IMR-90 (cell line): ENCODE measurements at regions not wholly inside any gene's neighbourhood (a gene's known extent, or its start where the extent isn't known, plus 50 kb on each side); places are given as distances from the start of the nearest gene placed in this dataset.

Experiments used
- ATAC-seq: fragments of 200-7000 bp; cut with Tn5 transposase; 2 replicates; pipeline ENCODE4 v1.9.1; 2020; ENCODE audit warnings: low read depth, mild to moderate bottlenecking, moderate library complexity
- BruUV-seq: library from RNA; stranded (reverse); fragments of 400-500 nt; replicated peaks from 2 replicates; lab custom pipeline; 2021; lab: Mats Ljungman, UMichigan
- CTCF ChIA-PET: fragments of 300-600 bp; formaldehyde crosslinking; extraction: SDS; loops from one replicate; lab custom pipeline; 2021; ENCODE audit warnings: antibody characterized with exemption; lab: Yijun Ruan, JAX
- POLR2A ChIA-PET: fragments of 300-600 bp; sonication (Branson Sonifier 250); formaldehyde crosslinking; loops from one replicate; lab custom pipeline; 2022; ENCODE audit warnings: antibody characterized with exemption; ENCODE audit not compliant: unreplicated experiment; lab: Charles Lee
- DNase-seq: peaks from one replicate; pipeline ENCODE4 v3.0.0; 2013
- H2AFZ ChIP-seq: replicated peaks from 2 replicates; pipeline ENCODE3; 2013; ENCODE audit warnings: low read length, mild to moderate bottlenecking; ENCODE audit not compliant: poor library complexity
- H2AK5ac ChIP-seq: 2 replicates; pipeline ENCODE4 v1.6.1; 2013; ENCODE audit warnings: low read depth, low read length, inconsistent platforms
- H2AK9ac ChIP-seq: replicated peaks from 2 replicates; pipeline ENCODE3; 2013; ENCODE audit warnings: mild to moderate bottlenecking, low read depth, low read length, moderate library complexity; ENCODE audit not compliant: poor library complexity
- H2BK120ac ChIP-seq: 2 replicates; pipeline ENCODE4 v1.6.1; 2013; ENCODE audit warnings: low read depth, low read length, inconsistent platforms
- H2BK15ac ChIP-seq: 3 replicates; pipeline ENCODE4 v1.6.1; 2013; ENCODE audit warnings: low read depth, low read length, inconsistent platforms
- H2BK20ac ChIP-seq: 2 replicates; pipeline ENCODE4 v1.6.1; 2013; ENCODE audit warnings: low read depth, mild to moderate bottlenecking, inconsistent platforms, low read length, moderate library complexity
- H2BK5ac ChIP-seq: 2 replicates; pipeline ENCODE4 v1.6.1; 2013; ENCODE audit warnings: mild to moderate bottlenecking, low read depth, low read length, inconsistent platforms; ENCODE audit not compliant: poor library complexity, severe bottlenecking
- H3K14ac ChIP-seq: replicated peaks from 2 replicates; pipeline ENCODE4 v1.6.1; 2013; ENCODE audit warnings: low read depth, low read length, inconsistent platforms
- H3K18ac ChIP-seq: 2 replicates; pipeline ENCODE4 v1.6.1; 2013; ENCODE audit warnings: low read depth, low read length, control low read depth
- H3K23ac ChIP-seq: 2 replicates; pipeline ENCODE4 v1.6.1; 2013; ENCODE audit warnings: low read depth, low read length, inconsistent platforms
- H3K27ac ChIP-seq: 2 replicates; pipeline ENCODE4 v1.5.1; 2013; ENCODE audit warnings: mild to moderate bottlenecking, control low read depth, low read length; ENCODE audit not compliant: insufficient read depth
- H3K27me3 ChIP-seq: 2 replicates; pipeline ENCODE4 v1.6.1; 2013; ENCODE audit warnings: low read length; ENCODE audit not compliant: control insufficient read depth, insufficient read depth
- H3K36me3 ChIP-seq: 2 replicates; pipeline ENCODE4 v1.6.1; 2013; ENCODE audit warnings: low read length, mixed read lengths; ENCODE audit not compliant: control insufficient read depth, insufficient read depth
- H3K4ac ChIP-seq: 2 replicates; pipeline ENCODE4 v1.6.1; 2013; ENCODE audit warnings: low read depth, low read length, inconsistent platforms
- H3K4me1 ChIP-seq: 2 replicates; pipeline ENCODE4 v1.6.1; 2013; ENCODE audit warnings: low read length, mixed read lengths; ENCODE audit not compliant: control insufficient read depth, insufficient read depth
- H3K4me2 ChIP-seq: 2 replicates; pipeline ENCODE4 v1.6.1; 2013; ENCODE audit warnings: low read depth, mild to moderate bottlenecking, control low read depth, low read length, moderate library complexity
- H3K4me3 ChIP-seq: 2 replicates; pipeline ENCODE4 v1.5.1; 2013; ENCODE audit warnings: low read depth, mild to moderate bottlenecking, control low read depth, low read length, moderate library complexity; ENCODE audit not compliant: insufficient read depth
- H3K56ac ChIP-seq: 2 replicates; pipeline ENCODE4 v1.6.1; 2013; ENCODE audit warnings: low read length, inconsistent platforms; ENCODE audit not compliant: insufficient read depth; ENCODE audit errors: extremely low read depth
- H3K79me1 ChIP-seq, 2 experiments: 2 replicates each; pipeline ENCODE4 v1.6.1; 2013; ENCODE audit warnings: low read length in 2 of 2, inconsistent platforms in 1 of 2, low read depth in 1 of 2
- H3K9ac ChIP-seq: 2 replicates; pipeline ENCODE4 v1.6.1; 2013; ENCODE audit warnings: low read depth, low read length, control low read depth
- H3K9me1 ChIP-seq: 2 replicates; pipeline ENCODE4 v1.6.1; 2013; ENCODE audit warnings: low read length, inconsistent platforms; ENCODE audit not compliant: insufficient read depth
- H3K9me3 ChIP-seq: 2 replicates; pipeline ENCODE4 v1.6.1; 2013; ENCODE audit warnings: low read length; ENCODE audit not compliant: control insufficient read depth, insufficient read depth
- H4K20me1 ChIP-seq: 2 replicates; pipeline ENCODE4 v1.6.1; 2013; ENCODE audit warnings: low read length, inconsistent platforms; ENCODE audit not compliant: insufficient read depth
- H4K5ac ChIP-seq: 2 replicates; pipeline ENCODE4 v1.6.1; 2013; ENCODE audit warnings: mild to moderate bottlenecking, low read depth, low read length, control low read depth
- H4K8ac ChIP-seq, 2 experiments: 2 replicates each; pipeline ENCODE4 v1.6.1; 2013; ENCODE audit warnings: low read depth in 2 of 2, low read length in 2 of 2, control low read depth in 1 of 2, inconsistent platforms in 1 of 2
- H4K91ac ChIP-seq: 2 replicates; pipeline ENCODE4 v1.6.1; 2013; ENCODE audit warnings: low read depth, low read length, inconsistent platforms; ENCODE audit not compliant: insufficient read depth
- BHLHE40 ChIP-seq: fragments of 150-350 bp; IDR thresholded peaks from 2 replicates; pipeline ENCODE4 v1.6.1; 2016; ENCODE audit warnings: mild to moderate bottlenecking, low read depth, low read length
- CTCF ChIP-seq: conservative IDR thresholded peaks from 2 replicates; pipeline ENCODE4 v1.5.1; 2012; ENCODE audit warnings: mild to moderate bottlenecking, low read depth, low read length, improper control_type of control experiment
- FOS ChIP-seq: fragments of 150-350 bp; IDR thresholded peaks from 2 replicates; pipeline ENCODE4 v1.6.1; 2016; ENCODE audit warnings: low read depth, low read length
- MAFK ChIP-seq: IDR thresholded peaks from 2 replicates; pipeline ENCODE4 v1.6.1; 2012; ENCODE audit warnings: low read depth, low read length, improper control_type of control experiment
- MAZ ChIP-seq: IDR thresholded peaks from 2 replicates; pipeline ENCODE4 v1.6.1; 2012; ENCODE audit warnings: low read depth, mild to moderate bottlenecking, low read length, improper control_type of control experiment, moderate library complexity, borderline replicate concordance
- MXI1 ChIP-seq: IDR thresholded peaks from 2 replicates; pipeline ENCODE4 v1.6.1; 2012; ENCODE audit warnings: low read depth, mild to moderate bottlenecking, low read length, moderate library complexity, borderline replicate concordance
- NFE2L2 ChIP-seq: fragments of 150-350 bp; IDR thresholded peaks from 2 replicates; pipeline ENCODE4 v1.6.1; 2016; ENCODE audit warnings: low read depth, mild to moderate bottlenecking, low read length
- RAD21 ChIP-seq: IDR thresholded peaks from 2 replicates; pipeline ENCODE4 v1.6.1; 2012; ENCODE audit warnings: low read length, improper control_type of control experiment
- RCOR1 ChIP-seq: IDR thresholded peaks from 2 replicates; pipeline ENCODE4 v1.6.1; 2012; ENCODE audit warnings: mild to moderate bottlenecking, low read length, improper control_type of control experiment; ENCODE audit not compliant: insufficient replicate concordance
- RFX5 ChIP-seq: IDR thresholded peaks from 2 replicates; pipeline ENCODE4 v1.8.0; 2012; ENCODE audit warnings: low read depth, mild to moderate bottlenecking, low read length, moderate library complexity
- SMC3 ChIP-seq: fragments of 150-350 bp; IDR thresholded peaks from 2 replicates; pipeline ENCODE4 v1.6.1; 2016; ENCODE audit warnings: low read depth, mild to moderate bottlenecking, antibody characterized with exemption, low read length, moderate library complexity
- USF2 ChIP-seq: fragments of 150-350 bp; IDR thresholded peaks from 2 replicates; pipeline ENCODE4 v1.6.1; 2017; ENCODE audit warnings: mild to moderate bottlenecking, antibody characterized with exemption, low read length, low read depth
- dilution Hi-C: fragments of 300-500 bp; cut with HindIII; formaldehyde crosslinking; loops from one replicate; pipeline ENCODE4 v1.14.3; 2018; ENCODE audit warnings: low sequenced_read_pairs; ENCODE audit not compliant: unreplicated experiment
- in situ Hi-C: fragments of 300-500 bp; cut with MboI; formaldehyde crosslinking; loops from 3 replicates; pipeline ENCODE4 v1.14.3; 2019; ENCODE audit warnings: low sequenced_read_pairs, inconsistent platforms, mixed read lengths
- intact Hi-C: fragments of 100-400 bp; cut with micrococcal nuclease; formaldehyde crosslinking; loops from 2 replicates; pipeline ENCODE4 v1.10.0; 2022

- Histone ChIP-seq H2AK5ac (no peak overlapping the region), H3K79me1 (no peaks in the 10 kb centered on the region), H3K18ac (no peak overlapping the region), H3K14ac (no peak overlapping the region), H2AK9ac (no peak overlapping the region), H4K5ac (no peak overlapping the region), H4K20me1 (no peaks in the 10 kb centered on the region), H4K8ac (no peak overlapping the region), H3K4me1 (no peaks in the 10 kb centered on the region), H3K27ac (no peak overlapping the region), H3K4me2 (no peak overlapping the region), H3K9me1 (no peaks in the 10 kb centered on the region), H3K27me3 (no peaks in the 10 kb centered on the region), H3K56ac (no peak overlapping the region), H3K36me3 (no peaks in the 10 kb centered on the region), H3K4ac (no peak overlapping the region), H3K9me3 (peaks cover 7% of the 10 kb centered on the region), H2BK5ac (no peak overlapping the region), H2BK20ac (no peak overlapping the region), H2BK15ac (no peak overlapping the region), H3K4me3 (no peak overlapping the region), H3K9ac (no peak overlapping the region), H2BK120ac (no peak overlapping the region), H4K91ac (no peak overlapping the region), H3K23ac (no peak overlapping the region), H2AFZ (no peak overlapping the region)
- ATAC-seq (no peak), DNase-seq (no peak)
- dilution Hi-C loops (no loop called here), in situ Hi-C loops (no loop called here), intact Hi-C loops (no loop called here)
- ChIA-PET POLR2A (no interaction called here), CTCF (no interaction called here)
- TF ChIP-seq RFX5 (no peak), MAZ (no peak), MXI1 (no peak), RAD21 (no peak), BHLHE40 (no peak), SMC3 (no peak), FOS (no peak), MAFK (no peak), NFE2L2 (no peak), USF2 (no peak), CTCF (no peak), RCOR1 (no peak)
- no TSS peak for BruUV-seq
These were observed 347.9 kb upstream of the SEMA6A start for GRCh38 chr5:116922532-116922931.
